ENCODE measurements at regions not wholly inside any gene's neighbourhood (a gene's known extent, or its start where the extent isn't known, plus 50 kb on each side); places are given as distances from the start of the nearest gene placed in this dataset.

DNA sequence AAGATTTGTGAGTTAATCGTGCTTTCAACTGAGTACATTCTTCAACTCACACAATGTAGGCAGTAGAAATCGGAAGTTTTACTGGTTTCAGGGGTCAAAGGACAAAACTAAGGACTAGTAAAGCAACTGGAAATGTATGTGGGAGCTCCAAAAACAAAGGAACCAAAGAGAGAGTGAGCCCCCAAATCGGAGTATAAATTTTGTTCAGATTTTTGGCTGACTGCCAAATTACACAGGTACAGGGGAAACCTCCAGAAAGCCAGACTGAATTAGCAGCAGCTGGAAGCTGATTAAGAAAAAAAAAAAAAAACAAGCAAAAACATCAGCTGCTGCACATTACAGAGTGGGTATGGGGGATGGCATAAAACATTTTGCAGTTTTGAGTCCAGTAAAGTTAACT is 75.2 kb upstream of the GNAZ start:
- POLR2A ChIA-PET = no interaction called here
- no peak overlapping the region for H3K27ac ChIP-seq (ENCODE audit: low read depth, low read length)
- CTCF ChIA-PET = no interaction called here
- no peaks in the 10 kb centered on the region for H3K9me3 ChIP-seq (ENCODE audit: control insufficient read depth, insufficient read depth, low read length)
- DNase-seq (ENCODE audit: low read depth, low spot score) = no peak
- H3K27me3 ChIP-seq (ENCODE audit: control insufficient read depth, insufficient read depth, low read length) = no peaks in the 10 kb centered on the region
- no peak for TF ChIP-seq CTCF (IDR thresholded peaks at IDR 0.05; ENCODE audit: low read depth, low read length)
- H3K4me3 ChIP-seq (ENCODE audit: low read depth, low read length) = no peak overlapping the region

- POLR2A ChIA-PET = no interaction called here
- no peak for DNase-seq (ENCODE audit: low read depth, low spot score)
- CTCF ChIA-PET = no interaction called here
- no peaks in the 10 kb centered on the region for H3K9me3 ChIP-seq (ENCODE audit: control insufficient read depth, insufficient read depth, low read length)
- H3K27me3 ChIP-seq (ENCODE audit: control insufficient read depth, insufficient read depth, low read length) = no peaks in the 10 kb centered on the region
- TF ChIP-seq CTCF (IDR thresholded peaks at IDR 0.05; ENCODE audit: low read depth, low read length) = no peak
- H3K27ac ChIP-seq (ENCODE audit: low read depth, low read length) = no peak overlapping the region
- H3K4me3 ChIP-seq (ENCODE audit: low read depth, low read length) = no peak overlapping the region
Measured at GRCh38 chr22:22996511-22997261, 73.6 kb upstream of the GNAZ start.

DNA sequence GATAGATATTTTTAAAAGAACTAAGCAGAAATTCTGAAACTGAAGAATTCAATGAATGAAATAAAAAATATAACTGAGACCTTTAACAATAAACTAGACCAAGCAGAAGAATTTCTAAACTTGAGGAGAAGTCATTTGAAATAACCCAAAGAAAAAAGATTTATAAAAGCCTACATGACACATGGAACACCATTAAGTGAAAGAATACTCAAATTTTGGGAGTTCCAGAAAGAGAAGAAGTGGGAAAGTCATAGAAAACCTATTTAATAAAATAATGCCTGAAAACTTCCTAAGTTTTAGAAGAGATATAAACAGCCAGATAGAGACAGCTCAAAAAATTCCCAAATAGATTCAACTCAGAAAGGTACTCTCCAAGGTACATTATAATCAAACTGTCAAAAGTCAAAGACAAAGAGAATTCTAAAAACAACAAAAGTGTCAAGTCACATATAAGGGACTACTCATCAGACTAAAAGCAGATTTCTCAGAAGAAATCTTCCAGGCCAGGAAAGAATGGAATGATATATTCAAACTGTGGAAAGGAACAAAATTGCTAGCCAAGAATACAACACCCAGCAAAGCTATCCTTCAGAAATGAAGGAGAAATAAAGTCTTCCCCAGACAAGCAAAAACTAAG is 72.9 kb upstream of the GNAZ start:
- CTCF ChIA-PET = no interaction called here
- POLR2A ChIA-PET = no interaction called here
- no peaks in the 10 kb centered on the region for H3K9me3 ChIP-seq (ENCODE audit: control insufficient read depth, insufficient read depth, low read length)
- H3K4me3 ChIP-seq (ENCODE audit: low read depth, low read length) = no peak overlapping the region
- H3K27ac ChIP-seq (ENCODE audit: low read depth, low read length) = no peak overlapping the region
- DNase-seq (ENCODE audit: low read depth, low spot score) = no peak
- no peaks in the 10 kb centered on the region for H3K27me3 ChIP-seq (ENCODE audit: control insufficient read depth, insufficient read depth, low read length)
- no peak for TF ChIP-seq CTCF (IDR thresholded peaks at IDR 0.05; ENCODE audit: low read depth, low read length)

DNA sequence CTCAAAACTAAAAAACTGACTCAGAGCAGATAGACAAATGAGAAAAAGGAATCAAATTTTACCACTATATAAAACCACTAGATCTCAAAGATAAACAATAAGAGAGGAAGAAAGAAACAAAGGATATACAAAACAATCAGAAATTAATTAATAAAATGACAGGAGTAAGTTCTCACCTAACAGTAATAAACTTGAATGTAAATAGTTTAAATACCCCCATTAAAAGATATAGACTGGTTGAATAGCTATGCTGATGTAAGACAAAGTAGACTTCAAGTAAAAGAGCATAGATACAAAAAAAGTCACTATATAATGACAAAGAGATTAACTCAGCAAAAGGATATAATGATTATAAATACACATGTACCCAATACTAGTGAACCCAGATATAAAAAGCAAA is 72.3 kb upstream of the GNAZ start:
- ChIA-PET CTCF (no interaction called here), POLR2A (no interaction called here)
- DNase-seq (ENCODE audit: low read depth, low spot score) = no peak
- no peaks in the 10 kb centered on the region for H3K9me3 ChIP-seq (ENCODE audit: control insufficient read depth, insufficient read depth, low read length)
- no peak overlapping the region for H3K4me3 ChIP-seq (ENCODE audit: low read depth, low read length)
- TF ChIP-seq CTCF (IDR thresholded peaks at IDR 0.05; ENCODE audit: low read depth, low read length) = no peak
- no peaks in the 10 kb centered on the region for H3K27me3 ChIP-seq (ENCODE audit: control insufficient read depth, insufficient read depth, low read length)
- no peak overlapping the region for H3K27ac ChIP-seq (ENCODE audit: low read depth, low read length)

GRCh38 chr22:22999523-22999922 is 70.8 kb upstream of the GNAZ start:
- DNase-seq (ENCODE audit: low read depth, low spot score) = no peak
- Histone ChIP-seq H3K27me3 (ENCODE audit: control insufficient read depth, insufficient read depth, low read length) (no peaks in the 10 kb centered on the region), H3K4me3 (ENCODE audit: low read depth, low read length) (no peak overlapping the region), H3K9me3 (ENCODE audit: control insufficient read depth, insufficient read depth, low read length) (no peaks in the 10 kb centered on the region), H3K27ac (ENCODE audit: low read depth, low read length) (no peak overlapping the region)
- ChIA-PET CTCF (interaction anchor here (0.6 to 1.2 kb wide), 2 partner anchors 40 to 77 kb away, joined by 3 read pairs; no protein-coding TSS in a partner anchor), POLR2A (no interaction called here)
- TF ChIP-seq CTCF (IDR thresholded peaks at IDR 0.05; ENCODE audit: low read depth, low read length) = no peak
